ENCODE measurements at regions not wholly inside any gene's neighbourhood (a gene's known extent, or its start where the extent isn't known, plus 50 kb on each side); places are given as distances from the start of the nearest gene placed in this dataset.
"Not testable (repeated sequence)": the region's sequence is repeated elsewhere in the genome, so short reads cannot be mapped to it uniquely, and the experiment has no call there.

GRCh38 chr5:153367466-153367865 is 123.0 kb upstream of the GRIA1 start:
- Histone ChIP-seq H3K27me3 (ENCODE audit: control insufficient read depth, insufficient read depth, low read length) (no peaks in the 10 kb centered on the region), H3K9me3 (ENCODE audit: control insufficient read depth, insufficient read depth, low read depth, low read length) (no peaks in the 10 kb centered on the region), H3K27ac (ENCODE audit: low read depth, low read length) (no peak overlapping the region), H3K9ac (ENCODE audit: low read length) (no peak overlapping the region), H3K36me3 (ENCODE audit: control insufficient read depth, insufficient read depth, low read length) (no peaks in the 10 kb centered on the region), H3K4me1 (ENCODE audit: control insufficient read depth, insufficient read depth, low read length) (no peaks in the 10 kb centered on the region; the same call in 1 of the 2 replicates), H3K4me3 (ENCODE audit: low read depth, low read length) (no peak overlapping the region)

DNA sequence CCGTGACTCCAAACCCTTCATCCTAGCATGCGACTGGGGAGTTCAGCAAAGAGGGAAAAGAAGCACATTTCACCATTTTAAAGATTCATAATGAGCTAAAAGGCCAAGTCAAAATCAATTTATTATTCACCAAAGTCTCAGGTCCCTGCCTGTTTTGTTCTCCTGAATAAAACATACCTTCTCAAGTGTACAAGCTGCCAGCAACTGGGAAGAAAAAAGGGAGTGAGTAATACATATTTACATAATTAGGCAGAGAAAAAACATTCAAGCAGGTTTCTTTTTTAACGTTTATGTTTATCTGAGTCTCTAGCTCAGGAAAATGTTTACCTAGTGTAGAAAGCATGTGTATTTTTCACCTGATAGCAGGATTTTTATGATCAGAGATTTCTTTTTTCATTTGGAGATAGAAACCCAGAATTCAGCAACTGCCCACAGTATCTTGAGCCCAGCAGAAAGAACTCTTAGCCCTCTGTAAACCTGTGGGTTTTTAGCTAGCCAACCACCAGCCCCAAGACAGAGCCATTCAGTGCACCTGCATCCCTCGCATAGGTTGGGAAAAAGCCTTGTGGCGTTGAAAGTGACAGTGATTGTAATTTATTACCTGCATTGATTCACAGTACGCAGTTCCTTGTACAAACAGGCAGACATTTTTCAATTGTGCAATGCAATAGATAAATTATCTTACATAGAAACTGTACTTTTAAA is 117.9 kb upstream of the GRIA1 start:
- no peaks in the 10 kb centered on the region for H3K4me1 ChIP-seq (ENCODE audit: control insufficient read depth, insufficient read depth, low read length)
- no peaks in the 10 kb centered on the region for H3K27me3 ChIP-seq (ENCODE audit: control insufficient read depth, insufficient read depth, low read length)
- no peaks in the 10 kb centered on the region for H3K9me3 ChIP-seq (ENCODE audit: control insufficient read depth, insufficient read depth, low read depth, low read length)
- no peaks in the 10 kb centered on the region for H3K36me3 ChIP-seq (ENCODE audit: control insufficient read depth, insufficient read depth, low read length)
- H3K4me3 ChIP-seq (ENCODE audit: low read depth, low read length), result no peak overlapping the region
- H3K27ac ChIP-seq (ENCODE audit: low read depth, low read length), result no peak overlapping the region
- H3K9ac ChIP-seq (ENCODE audit: low read length), result no peak overlapping the region

DNA sequence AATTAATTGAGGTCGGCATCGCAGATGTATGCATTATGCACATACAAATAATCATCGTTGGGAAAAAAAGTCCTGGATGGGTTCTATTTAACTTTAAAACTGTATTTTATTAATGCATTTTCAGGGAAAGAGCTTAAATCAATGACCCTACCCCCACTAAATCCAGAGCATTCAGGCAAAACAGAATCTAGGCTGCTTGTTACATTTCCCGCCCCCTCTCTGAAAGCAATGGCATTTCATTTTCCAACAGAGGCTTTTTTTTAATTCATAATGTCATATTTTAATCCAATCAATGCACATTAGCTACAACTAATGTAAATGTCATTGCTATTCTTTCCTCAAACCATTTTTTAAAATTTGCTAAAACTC is 117.4 kb upstream of the GRIA1 start:
- Histone ChIP-seq H3K36me3 (ENCODE audit: control insufficient read depth, insufficient read depth, low read length) (no peaks in the 10 kb centered on the region), H3K27ac (ENCODE audit: low read depth, low read length) (no peak overlapping the region), H3K9ac (ENCODE audit: low read length) (no peak overlapping the region), H3K27me3 (ENCODE audit: control insufficient read depth, insufficient read depth, low read length) (no peaks in the 10 kb centered on the region), H3K9me3 (ENCODE audit: control insufficient read depth, insufficient read depth, low read depth, low read length) (no peaks in the 10 kb centered on the region), H3K4me3 (ENCODE audit: low read depth, low read length) (no peak overlapping the region), H3K4me1 (ENCODE audit: control insufficient read depth, insufficient read depth, low read length) (no peaks in the 10 kb centered on the region)

- not testable (repeated sequence) for H3K4me3 ChIP-seq (ENCODE audit: low read depth, low read length); H3K36me3 ChIP-seq (ENCODE audit: control insufficient read depth, insufficient read depth, low read length); H3K27me3 ChIP-seq (ENCODE audit: control insufficient read depth, insufficient read depth, low read length); H3K9ac ChIP-seq (ENCODE audit: low read length); H3K27ac ChIP-seq (ENCODE audit: low read depth, low read length); H3K4me1 ChIP-seq (ENCODE audit: control insufficient read depth, insufficient read depth, low read length)
- H3K9me3 ChIP-seq (ENCODE audit: control insufficient read depth, insufficient read depth, low read depth, low read length), result peaks cover 21% of the 10 kb centered on the region
Observed at GRCh38 chr5:153381630-153382029, 108.8 kb upstream of the GRIA1 start.

DNA sequence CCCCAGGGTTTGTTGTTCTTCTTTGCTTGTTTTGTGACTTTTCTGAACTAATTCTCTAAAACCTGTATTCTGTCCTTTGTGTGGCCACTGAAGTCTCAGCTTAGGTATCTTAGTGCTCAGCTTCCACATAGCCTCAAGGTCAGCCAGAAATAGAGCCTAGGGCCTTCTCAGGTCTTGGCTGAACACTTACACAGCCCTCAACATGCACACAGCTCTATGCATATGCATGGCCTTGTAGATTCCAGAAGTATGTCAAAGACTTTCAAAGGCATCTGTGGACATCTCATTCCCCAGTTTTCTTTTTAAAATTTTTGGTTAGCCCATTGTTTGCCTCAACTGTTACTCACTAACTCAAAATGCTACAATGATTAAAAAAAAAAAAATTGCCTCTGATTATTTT is 99.9 kb upstream of the GRIA1 start:
- H3K27ac ChIP-seq (ENCODE audit: low read depth, low read length), result no peak overlapping the region
- H3K4me3 ChIP-seq (ENCODE audit: low read depth, low read length), result no peak overlapping the region
- no peak overlapping the region for H3K9ac ChIP-seq (ENCODE audit: low read length)
- no peaks in the 10 kb centered on the region for H3K9me3 ChIP-seq (ENCODE audit: control insufficient read depth, insufficient read depth, low read depth, low read length)
- no peaks in the 10 kb centered on the region for H3K27me3 ChIP-seq (ENCODE audit: control insufficient read depth, insufficient read depth, low read length)
- no peaks in the 10 kb centered on the region for H3K36me3 ChIP-seq (ENCODE audit: control insufficient read depth, insufficient read depth, low read length)
- no peaks in the 10 kb centered on the region for H3K4me1 ChIP-seq (ENCODE audit: control insufficient read depth, insufficient read depth, low read length)

DNA sequence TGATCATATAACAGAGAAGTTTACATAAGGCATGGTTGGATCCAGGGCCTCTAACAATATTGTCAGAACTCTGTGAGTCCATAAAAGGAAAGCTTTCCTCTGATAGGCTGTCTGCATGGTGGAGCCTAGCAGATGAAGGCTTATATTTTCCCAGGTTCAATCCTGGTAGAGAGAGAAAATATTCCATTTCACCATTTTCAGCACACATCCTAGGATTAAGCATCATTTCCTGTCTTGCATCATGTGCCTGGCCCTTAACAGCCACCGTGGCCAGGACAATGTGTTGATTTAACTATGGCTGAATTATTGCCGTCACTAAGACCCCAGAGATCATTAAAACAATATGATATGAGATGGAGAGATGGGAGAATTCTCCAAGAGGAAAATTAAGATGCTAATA is 90.9 kb upstream of the GRIA1 start:
- Histone ChIP-seq H3K9me3 (ENCODE audit: control insufficient read depth, insufficient read depth, low read depth, low read length) (no peaks in the 10 kb centered on the region), H3K4me3 (ENCODE audit: low read depth, low read length) (no peak overlapping the region), H3K36me3 (ENCODE audit: control insufficient read depth, insufficient read depth, low read length) (no peaks in the 10 kb centered on the region), H3K27me3 (ENCODE audit: control insufficient read depth, insufficient read depth, low read length) (no peaks in the 10 kb centered on the region), H3K9ac (ENCODE audit: low read length) (no peak overlapping the region), H3K4me1 (ENCODE audit: control insufficient read depth, insufficient read depth, low read length) (no peaks in the 10 kb centered on the region; the same call in 1 of the 2 replicates), H3K27ac (ENCODE audit: low read depth, low read length) (no peak overlapping the region)

GRCh38 chr5:153400931-153401330 is 89.5 kb upstream of the GRIA1 start:
- Histone ChIP-seq H3K9me3 (ENCODE audit: control insufficient read depth, insufficient read depth, low read depth, low read length) (no peaks in the 10 kb centered on the region), H3K36me3 (ENCODE audit: control insufficient read depth, insufficient read depth, low read length) (no peaks in the 10 kb centered on the region), H3K27me3 (ENCODE audit: control insufficient read depth, insufficient read depth, low read length) (no peaks in the 10 kb centered on the region), H3K4me3 (ENCODE audit: low read depth, low read length) (no peak overlapping the region), H3K9ac (ENCODE audit: low read length) (no peak overlapping the region), H3K4me1 (ENCODE audit: control insufficient read depth, insufficient read depth, low read length) (peaks cover 5% of the 10 kb centered on the region; the same call in 1 of the 2 replicates), H3K27ac (ENCODE audit: low read depth, low read length) (no peak overlapping the region)

GRCh38 chr5:153402550-153402949 is 87.9 kb upstream of the GRIA1 start:
- Histone ChIP-seq H3K4me1 (ENCODE audit: control insufficient read depth, insufficient read depth, low read length) (peaks cover 6% of the 10 kb centered on the region; the same call in 1 of the 2 replicates), H3K36me3 (ENCODE audit: control insufficient read depth, insufficient read depth, low read length) (no peaks in the 10 kb centered on the region), H3K9ac (ENCODE audit: low read length) (no peak overlapping the region), H3K27me3 (ENCODE audit: control insufficient read depth, insufficient read depth, low read length) (no peaks in the 10 kb centered on the region), H3K4me3 (ENCODE audit: low read depth, low read length) (no peak overlapping the region), H3K9me3 (ENCODE audit: control insufficient read depth, insufficient read depth, low read depth, low read length) (no peaks in the 10 kb centered on the region), H3K27ac (ENCODE audit: low read depth, low read length) (no peak overlapping the region)

DNA sequence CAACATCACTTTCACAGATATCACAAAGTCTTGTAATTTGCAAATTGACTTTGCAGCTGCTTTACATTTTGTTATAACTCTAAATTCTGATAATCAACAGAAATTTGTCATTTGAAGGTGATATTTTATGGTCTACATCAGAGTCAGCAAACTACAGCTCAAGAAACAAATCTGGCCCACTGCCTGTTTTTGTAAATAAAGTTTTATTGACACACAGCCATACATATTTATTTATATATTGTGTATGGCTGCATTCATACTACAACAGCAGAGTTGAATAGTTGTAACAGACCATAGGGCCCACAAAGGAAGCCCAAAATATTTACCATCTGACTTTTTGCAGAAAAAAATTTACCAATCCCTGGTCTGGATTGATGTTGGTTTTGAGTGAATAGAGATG is 87.0 kb upstream of the GRIA1 start:
- no peak overlapping the region for H3K27ac ChIP-seq (ENCODE audit: low read depth, low read length)
- no peaks in the 10 kb centered on the region for H3K9me3 ChIP-seq (ENCODE audit: control insufficient read depth, insufficient read depth, low read depth, low read length)
- no peak overlapping the region for H3K4me3 ChIP-seq (ENCODE audit: low read depth, low read length)
- H3K9ac ChIP-seq (ENCODE audit: low read length), result no peak overlapping the region
- no peaks in the 10 kb centered on the region for H3K36me3 ChIP-seq (ENCODE audit: control insufficient read depth, insufficient read depth, low read length)
- peaks cover 11% of the 10 kb centered on the region; the same call in 1 of the 2 replicates for H3K4me1 ChIP-seq (ENCODE audit: control insufficient read depth, insufficient read depth, low read length)
- H3K27me3 ChIP-seq (ENCODE audit: control insufficient read depth, insufficient read depth, low read length), result no peaks in the 10 kb centered on the region

DNA sequence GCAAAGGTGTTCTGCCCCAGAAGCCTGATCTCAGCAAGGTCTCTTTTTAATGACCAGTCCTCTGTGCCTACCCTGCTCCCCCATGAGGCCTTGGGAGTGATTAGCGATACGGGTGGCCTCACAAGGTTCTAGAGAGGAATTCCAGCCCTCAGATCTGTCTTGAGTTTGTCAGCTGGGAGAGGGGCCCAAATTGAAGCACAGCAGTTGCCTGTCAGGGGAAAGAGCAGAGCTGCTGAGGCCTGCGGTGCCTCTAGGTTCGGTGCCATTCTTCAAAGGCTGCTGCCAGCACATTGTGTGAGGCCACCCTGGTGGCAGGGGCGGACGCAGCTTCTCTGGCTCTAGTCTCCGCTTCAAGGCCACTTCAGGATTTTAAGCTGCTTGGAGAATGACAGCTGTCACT is 85.7 kb upstream of the GRIA1 start:
- no peak overlapping the region for H3K9ac ChIP-seq (ENCODE audit: low read length)
- no peak overlapping the region for H3K4me3 ChIP-seq (ENCODE audit: low read depth, low read length)
- no peak overlapping the region for H3K27ac ChIP-seq (ENCODE audit: low read depth, low read length)
- H3K36me3 ChIP-seq (ENCODE audit: control insufficient read depth, insufficient read depth, low read length), result no peaks in the 10 kb centered on the region
- H3K9me3 ChIP-seq (ENCODE audit: control insufficient read depth, insufficient read depth, low read depth, low read length), result no peaks in the 10 kb centered on the region
- peaks cover 11% of the 10 kb centered on the region; the same call in 1 of the 2 replicates for H3K4me1 ChIP-seq (ENCODE audit: control insufficient read depth, insufficient read depth, low read length)
- H3K27me3 ChIP-seq (ENCODE audit: control insufficient read depth, insufficient read depth, low read length), result no peaks in the 10 kb centered on the region

GRCh38 chr5:153421676-153422075 is 68.8 kb upstream of the GRIA1 start:
- H3K27ac ChIP-seq (ENCODE audit: low read depth, low read length), result no peak overlapping the region
- H3K4me1 ChIP-seq (ENCODE audit: control insufficient read depth, insufficient read depth, low read length), result peaks cover 14% of the 10 kb centered on the region
- H3K27me3 ChIP-seq (ENCODE audit: control insufficient read depth, insufficient read depth, low read length), result no peaks in the 10 kb centered on the region
- no peak overlapping the region for H3K9ac ChIP-seq (ENCODE audit: low read length)
- no peaks in the 10 kb centered on the region for H3K36me3 ChIP-seq (ENCODE audit: control insufficient read depth, insufficient read depth, low read length)
- H3K9me3 ChIP-seq (ENCODE audit: control insufficient read depth, insufficient read depth, low read depth, low read length), result no peaks in the 10 kb centered on the region
- H3K4me3 ChIP-seq (ENCODE audit: low read depth, low read length), result no peak overlapping the region

Measured in HUES6 (cell line).